DND-41 (cell line): ENCODE measurements at regions not wholly inside any gene's neighbourhood (a gene's known extent, or its start where the extent isn't known, plus 50 kb on each side); places are given as distances from the start of the nearest gene placed in this dataset.

Experiments
- ATAC-seq: fragments of 200-7000 bp; cut with Tn5 transposase; 3 replicates; pipeline ENCODE4 v1.9.1; 2021; ENCODE audit warnings: low read depth; ENCODE audit not compliant: insufficient read depth
- DNase-seq: peaks from one replicate; pipeline ENCODE4 v3.0.0-alpha.2; 2020
- H2AFZ ChIP-seq: 2 replicates; pipeline ENCODE4 v1.6.0; 2012; ENCODE audit warnings: low read depth, low read length
- H3K27ac ChIP-seq: 2 replicates; pipeline ENCODE4 v1.5.1; 2012; ENCODE audit warnings: low read length, inconsistent platforms
- H3K27me3 ChIP-seq: fragments of 200-600 bp; sonication (generic); 2 replicates; pipeline ENCODE4 v1.6.0; 2012; ENCODE audit warnings: low read length, mild to moderate bottlenecking, inconsistent platforms; ENCODE audit not compliant: insufficient read depth, poor library complexity
- H3K36me3 ChIP-seq: 2 replicates; pipeline ENCODE4 v1.5.1; 2012; ENCODE audit warnings: low read length, inconsistent platforms; ENCODE audit not compliant: insufficient read depth
- H3K4me1 ChIP-seq: 2 replicates; pipeline ENCODE4 v1.5.1; 2012; ENCODE audit warnings: mild to moderate bottlenecking, low read length; ENCODE audit not compliant: insufficient read depth
- H3K4me2 ChIP-seq: 2 replicates; pipeline ENCODE4 v1.6.0; 2012; ENCODE audit warnings: mild to moderate bottlenecking, moderate library complexity, low read length, inconsistent platforms; ENCODE audit not compliant: insufficient read depth
- H3K4me3 ChIP-seq, 2 experiments: fragments of 200-600 bp in 1 of 2; shearing (Covaris generic) in 1 of 2; 2 replicates each; pipeline ENCODE4 v1.5.1; 2012 to 2016; ENCODE audit warnings: inconsistent platforms in 2 of 2, low read length in 2 of 2, mild to moderate bottlenecking in 2 of 2, low read depth in 1 of 2, moderate library complexity in 1 of 2
- H3K79me2 ChIP-seq: 2 replicates; pipeline ENCODE4 v1.6.0; 2012; ENCODE audit warnings: low read length, inconsistent platforms; ENCODE audit not compliant: insufficient read depth
- H3K9ac ChIP-seq: 2 replicates; pipeline ENCODE4 v1.6.0; 2012; ENCODE audit warnings: low read depth, mild to moderate bottlenecking, inconsistent platforms, low read length, moderate library complexity
- H3K9me3 ChIP-seq: 2 replicates; pipeline ENCODE4 v1.5.1; 2012; ENCODE audit warnings: low read length, moderate library complexity, mild to moderate bottlenecking, inconsistent platforms; ENCODE audit not compliant: insufficient read depth, severe bottlenecking
- H4K20me1 ChIP-seq: 2 replicates; pipeline ENCODE4 v1.6.0; 2012; ENCODE audit warnings: low read length; ENCODE audit not compliant: insufficient read depth
- CTCF ChIP-seq: IDR thresholded peaks from 2 replicates; pipeline ENCODE4 v1.5.1; 2012; ENCODE audit warnings: borderline replicate concordance, low read length, moderate library complexity, mild to moderate bottlenecking; ENCODE audit not compliant: poor library complexity, severe bottlenecking; ENCODE audit errors: extremely low read depth
- EZH2 ChIP-seq: IDR thresholded peaks from 3 replicates; pipeline ENCODE4 v1.6.1; 2012; ENCODE audit warnings: borderline replicate concordance, low read depth, mild to moderate bottlenecking, moderate library complexity, low read length, inconsistent platforms; ENCODE audit not compliant: severe bottlenecking

GRCh38 chr4:117660668-117661067 lies 373.6 kb upstream of the NDST3 start:
- Histone ChIP-seq H2AFZ (no peak overlapping the region), H4K20me1 (no peaks in the 10 kb centered on the region), H3K9me3 (no peaks in the 10 kb centered on the region), H3K79me2 (no peaks in the 10 kb centered on the region), H3K27ac (no peak overlapping the region), H3K4me1 (peaks cover 16% of the 10 kb centered on the region), H3K4me3 (no peak overlapping the region), H3K27me3 (no peaks in the 10 kb centered on the region), H3K36me3 (no peaks in the 10 kb centered on the region), H3K9ac (no peak overlapping the region), H3K4me2 (no peak overlapping the region)
- ATAC-seq (no peak), DNase-seq (no peak)
- TF ChIP-seq CTCF (no peak), EZH2 (no peak)

GRCh38 chr4:117661091-117662072 lies 372.9 kb upstream of the NDST3 start:
- Histone ChIP-seq H3K9ac (no peak overlapping the region), H3K4me3 (no peak overlapping the region), H2AFZ (no peak overlapping the region), H3K9me3 (no peaks in the 10 kb centered on the region), H3K27ac (no peak overlapping the region), H3K27me3 (no peaks in the 10 kb centered on the region), H3K79me2 (no peaks in the 10 kb centered on the region), H3K36me3 (no peaks in the 10 kb centered on the region), H3K4me2 (no peak overlapping the region), H3K4me1 (peaks cover 14% of the 10 kb centered on the region), H4K20me1 (no peaks in the 10 kb centered on the region)
- TF ChIP-seq CTCF (no peak), EZH2 (no peak)
- ATAC-seq = no peak
- DNase-seq = no peak

GRCh38 chr4:117664706-117665444 lies 369.4 kb upstream of the NDST3 start:
- no peak for TF ChIP-seq EZH2
- TF ChIP-seq CTCF = no peak
- no peak for DNase-seq
- Histone ChIP-seq H4K20me1 (no peaks in the 10 kb centered on the region), H3K4me3 (no peak overlapping the region), H3K79me2 (no peaks in the 10 kb centered on the region), H3K4me1 (peaks cover 14% of the 10 kb centered on the region), H3K4me2 (peak overlapping the region; percentile 39), H3K36me3 (no peaks in the 10 kb centered on the region), H3K27me3 (no peaks in the 10 kb centered on the region), H3K9ac (no peak overlapping the region; the same call in 1 of the 2 replicates), H3K27ac (peak overlapping the region; percentile 50), H3K9me3 (no peaks in the 10 kb centered on the region), H2AFZ (peak overlapping the region; percentile 67)
- peak; percentile 95 for ATAC-seq
